Mesodermal cell (in vitro differentiated cells): ENCODE measurements at regions not wholly inside any gene's neighbourhood (a gene's known extent, or its start where the extent isn't known, plus 50 kb on each side); places are given as distances from the start of the nearest gene placed in this dataset.

Experiments used
- H3K27ac ChIP-seq: 2 replicates; pipeline ENCODE4 v1.7.0; 2013; ENCODE audit warnings: mild to moderate bottlenecking, low read depth, low read length, moderate library complexity; ENCODE audit not compliant: severe bottlenecking
- H3K36me3 ChIP-seq: 2 replicates; pipeline ENCODE4 v1.7.1; 2013; ENCODE audit warnings: mild to moderate bottlenecking, low read length, moderate library complexity; ENCODE audit not compliant: control insufficient read depth, insufficient read depth
- H3K4me1 ChIP-seq: one replicate; pipeline ENCODE4 v1.7.1; 2013; ENCODE audit warnings: mild to moderate bottlenecking, low read length; ENCODE audit not compliant: insufficient read depth, control insufficient read depth, poor library complexity, severe bottlenecking
- H3K4me3 ChIP-seq: 2 replicates; pipeline ENCODE4 v1.7.0; 2013; ENCODE audit warnings: low read length, control low read depth, mild to moderate bottlenecking; ENCODE audit not compliant: insufficient read depth, poor library complexity, severe bottlenecking; ENCODE audit errors: extremely low read depth
- H3K9me3 ChIP-seq: 2 replicates; pipeline ENCODE4 v1.7.1; 2013; ENCODE audit warnings: mild to moderate bottlenecking, low read length, moderate library complexity; ENCODE audit not compliant: control insufficient read depth
- WGBS, 2 experiments: methylation state at CpG; one replicate each; pipeline ENCODE4 v1.1.5; 2013; ENCODE audit warnings: missing lambda C conversion rate in 2 of 2; ENCODE audit not compliant: insufficient coverage in 2 of 2; 5-methylcytosine and 5-hydroxymethylcytosine counted together

- no peaks in the 10 kb centered on the region for H3K36me3 ChIP-seq
- H3K4me1 ChIP-seq = no peaks in the 10 kb centered on the region
- no peak overlapping the region for H3K4me3 ChIP-seq
- H3K9me3 ChIP-seq = no peaks in the 10 kb centered on the region
- 78 to 80% methylated on average over 8 of the region's 8 CpGs for WGBS, 2 experiments
- H3K27ac ChIP-seq = no peak overlapping the region
Measured at GRCh38 chr3:102063572-102063971, 214.3 kb downstream of the NFKBIZ start.

GRCh38 chr3:102066470-102066869, 217.2 kb downstream of the NFKBIZ start:
- H3K9me3 ChIP-seq = no peaks in the 10 kb centered on the region
- no peak overlapping the region for H3K4me3 ChIP-seq
- no peaks in the 10 kb centered on the region for H3K36me3 ChIP-seq
- H3K27ac ChIP-seq = no peak overlapping the region
- WGBS, 2 experiments = no CpG with 5 or more reads among the region's 1 CpG
- H3K4me1 ChIP-seq = no peaks in the 10 kb centered on the region

- no peak overlapping the region for H3K27ac ChIP-seq
- WGBS, 2 experiments = 100% methylated on average over 1 of the region's 1 CpG; no CpG with 5 or more reads in 1 of the 2 experiments
Measured at GRCh38 chr3:102068327-102068726, 219.0 kb downstream of the NFKBIZ start.

GRCh38 chr3:102068736-102069135, 219.4 kb downstream of the NFKBIZ start:
- no peaks in the 10 kb centered on the region for H3K9me3 ChIP-seq
- H3K36me3 ChIP-seq = no peaks in the 10 kb centered on the region
- H3K4me1 ChIP-seq = no peaks in the 10 kb centered on the region
- WGBS, 2 experiments = 86 to 100% methylated on average over 2 of the region's 2 CpGs
- no peak overlapping the region for H3K4me3 ChIP-seq
- H3K27ac ChIP-seq = no peak overlapping the region

More at GRCh38 chr3:102068327-102068726, 219.0 kb downstream of the NFKBIZ start:
- Histone ChIP-seq H3K4me3 (no peak overlapping the region), H3K9me3 (no peaks in the 10 kb centered on the region), H3K36me3 (no peaks in the 10 kb centered on the region), H3K4me1 (no peaks in the 10 kb centered on the region)

- WGBS, 2 experiments = 83% methylated on average over 1 of the region's 1 CpG; no CpG with 5 or more reads in 1 of the 2 experiments
- Histone ChIP-seq H3K4me1 (no peaks in the 10 kb centered on the region), H3K36me3 (no peaks in the 10 kb centered on the region), H3K4me3 (no peak overlapping the region), H3K9me3 (no peaks in the 10 kb centered on the region), H3K27ac (no peak overlapping the region)
Measured at GRCh38 chr3:102069211-102069662, 219.9 kb downstream of the NFKBIZ start.

GRCh38 chr3:102074946-102075345, 225.6 kb downstream of the NFKBIZ start:
- no peaks in the 10 kb centered on the region for H3K4me1 ChIP-seq
- no peak overlapping the region for H3K27ac ChIP-seq
- H3K9me3 ChIP-seq = no peaks in the 10 kb centered on the region
- no peaks in the 10 kb centered on the region for H3K36me3 ChIP-seq
- H3K4me3 ChIP-seq = no peak overlapping the region

GRCh38 chr3:102078401-102078800, 229.1 kb downstream of the NFKBIZ start:
- no peak overlapping the region for H3K27ac ChIP-seq
- WGBS, 2 experiments = 70 to 100% methylated on average over 2 of the region's 3 CpGs
- no peaks in the 10 kb centered on the region for H3K4me1 ChIP-seq
- H3K36me3 ChIP-seq = no peaks in the 10 kb centered on the region
- no peaks in the 10 kb centered on the region for H3K9me3 ChIP-seq
- H3K4me3 ChIP-seq = no peak overlapping the region

GRCh38 chr3:102078854-102079808, 229.8 kb downstream of the NFKBIZ start:
- Histone ChIP-seq H3K9me3 (no peaks in the 10 kb centered on the region), H3K27ac (no peak overlapping the region)
- whole genome bisulfite sequencing, 2 experiments = 74 to 86% methylated on average over 1 to 3 of the region's 8 CpGs

GRCh38 chr3:102079809-102080197, 230.5 kb downstream of the NFKBIZ start:
- Histone ChIP-seq H3K4me1 (no peaks in the 10 kb centered on the region), H3K36me3 (no peaks in the 10 kb centered on the region), H3K9me3 (no peaks in the 10 kb centered on the region), H3K27ac (no peak overlapping the region), H3K4me3 (no peak overlapping the region)
- no CpG with 5 or more reads among the region's 2 CpGs for WGBS, 2 experiments

More at GRCh38 chr3:102078854-102079808, 229.8 kb downstream of the NFKBIZ start:
- Histone ChIP-seq H3K4me3 (no peak overlapping the region), H3K36me3 (no peaks in the 10 kb centered on the region), H3K4me1 (no peaks in the 10 kb centered on the region)

- H3K9me3 ChIP-seq = no peaks in the 10 kb centered on the region
- WGBS, 2 experiments = 83 to 100% methylated on average over 1 of the region's 3 CpGs
- H3K27ac ChIP-seq = no peak overlapping the region
- H3K4me3 ChIP-seq = no peak overlapping the region
- no peaks in the 10 kb centered on the region for H3K4me1 ChIP-seq
- no peaks in the 10 kb centered on the region for H3K36me3 ChIP-seq
Measured at GRCh38 chr3:102081572-102082289, 232.4 kb downstream of the NFKBIZ start.
